OCI-LY1 (cell line): ENCODE measurements at regions not wholly inside any gene's neighbourhood (a gene's known extent, or its start where the extent isn't known, plus 50 kb on each side); places are given as distances from the start of the nearest gene placed in this dataset.

Experiments used
- EZH2 ChIP-seq: fragments of 200-600 bp; sonication (generic), shearing (Covaris generic); IDR thresholded peaks from 2 replicates; pipeline ENCODE4 v1.8.0; 2017; ENCODE audit warnings: borderline replicate concordance, mixed run types, mild to moderate bottlenecking, antibody characterized with exemption, low read length, moderate library complexity, mixed read lengths
- TF ChIP-seq, protein P1 (sequence below): fragments of 200-600 bp; sonication (generic), shearing (Covaris generic); IDR thresholded peaks from 2 replicates; pipeline ENCODE4 v1.5.1; 2017; ENCODE audit warnings: mild to moderate bottlenecking, antibody characterized with exemption, low read length, moderate library complexity, mixed read lengths

DNA sequence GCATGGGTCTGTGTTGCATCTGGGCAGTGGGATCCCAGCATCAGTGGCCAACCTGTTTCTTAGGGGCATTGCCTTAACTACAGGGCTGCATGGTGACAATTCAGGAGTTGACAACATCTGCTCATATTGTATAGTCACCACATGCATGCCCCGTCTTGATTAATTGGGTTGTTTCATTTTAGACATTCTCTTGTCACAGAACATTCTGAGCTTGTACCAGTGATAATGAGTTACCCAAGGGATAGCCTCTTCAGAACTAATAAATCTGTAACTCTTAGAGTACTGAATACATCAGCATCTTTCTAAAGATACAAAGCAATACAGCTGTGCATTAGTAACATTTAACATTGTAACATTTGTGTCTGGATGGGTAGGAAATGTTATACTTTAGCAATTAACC is 426.5 kb upstream of the CD180 start:
- TF ChIP-seq, protein P1, sequence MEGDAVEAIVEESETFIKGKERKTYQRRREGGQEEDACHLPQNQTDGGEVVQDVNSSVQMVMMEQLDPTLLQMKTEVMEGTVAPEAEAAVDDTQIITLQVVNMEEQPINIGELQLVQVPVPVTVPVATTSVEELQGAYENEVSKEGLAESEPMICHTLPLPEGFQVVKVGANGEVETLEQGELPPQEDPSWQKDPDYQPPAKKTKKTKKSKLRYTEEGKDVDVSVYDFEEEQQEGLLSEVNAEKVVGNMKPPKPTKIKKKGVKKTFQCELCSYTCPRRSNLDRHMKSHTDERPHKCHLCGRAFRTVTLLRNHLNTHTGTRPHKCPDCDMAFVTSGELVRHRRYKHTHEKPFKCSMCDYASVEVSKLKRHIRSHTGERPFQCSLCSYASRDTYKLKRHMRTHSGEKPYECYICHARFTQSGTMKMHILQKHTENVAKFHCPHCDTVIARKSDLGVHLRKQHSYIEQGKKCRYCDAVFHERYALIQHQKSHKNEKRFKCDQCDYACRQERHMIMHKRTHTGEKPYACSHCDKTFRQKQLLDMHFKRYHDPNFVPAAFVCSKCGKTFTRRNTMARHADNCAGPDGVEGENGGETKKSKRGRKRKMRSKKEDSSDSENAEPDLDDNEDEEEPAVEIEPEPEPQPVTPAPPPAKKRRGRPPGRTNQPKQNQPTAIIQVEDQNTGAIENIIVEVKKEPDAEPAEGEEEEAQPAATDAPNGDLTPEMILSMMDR = no peak
- no peak for TF ChIP-seq EZH2
